Activated CD4-positive, alpha-beta T cell treated with anti-CD3 and anti-CD28 coated beads for 48 hours (primary cell): ENCODE measurements at regions not wholly inside any gene's neighbourhood (a gene's known extent, or its start where the extent isn't known, plus 50 kb on each side); places are given as distances from the start of the nearest gene placed in this dataset.
"Not testable (repeated sequence)": the region's sequence is repeated elsewhere in the genome, so short reads cannot be mapped to it uniquely, and the experiment has no call there.

ENCODE experiments used
- DNase-seq: peaks from one replicate; pipeline ENCODE4 v3.0.0-alpha.2; 2020

GRCh38 chr2:747762-748351 is 70.7 kb upstream of the TMEM18 start:
- DNase-seq: no peak

- no peak for DNase-seq
These were observed 69.5 kb upstream of the TMEM18 start for GRCh38 chr2:746697-747096.

- DNase-seq: no peak
These were observed 66.9 kb upstream of the TMEM18 start for GRCh38 chr2:744088-744487.

GRCh38 chr2:742221-742620 is 65.0 kb upstream of the TMEM18 start:
- DNase-seq: no peak

GRCh38 chr2:741195-741496 is 63.9 kb upstream of the TMEM18 start:
- DNase-seq: no peak

GRCh38 chr2:740322-741194 is 63.4 kb upstream of the TMEM18 start:
- DNase-seq: peak; percentile 66

GRCh38 chr2:739864-740321 is 62.7 kb upstream of the TMEM18 start:
- not testable (repeated sequence) for DNase-seq

GRCh38 chr2:736939-737338 is 59.7 kb upstream of the TMEM18 start:
- no peak for DNase-seq

GRCh38 chr2:735670-736218 is 58.5 kb upstream of the TMEM18 start:
- DNase-seq: no peak

- DNase-seq: no peak
These were observed 57.3 kb upstream of the TMEM18 start for GRCh38 chr2:734496-734895.

GRCh38 chr2:733495-733894 is 56.3 kb upstream of the TMEM18 start:
- no peak for DNase-seq

- no peak for DNase-seq
These were observed 55.8 kb upstream of the TMEM18 start for GRCh38 chr2:733001-733400.

- DNase-seq: no peak
These were observed 54.5 kb upstream of the TMEM18 start for GRCh38 chr2:731711-732110.

- no peak for DNase-seq
These were observed 52.2 kb upstream of the TMEM18 start for GRCh38 chr2:729376-729861.

GRCh38 chr2:728165-728564 is 51.0 kb upstream of the TMEM18 start:
- DNase-seq: no peak

- no peak for DNase-seq
These were observed 49.9 kb upstream of the TMEM18 start for GRCh38 chr2:727071-727470.
